Activated CD4-positive, alpha-beta T cell treated with anti-CD3 and anti-CD28 coated beads for 36 hours (primary cell): ENCODE measurements at regions not wholly inside any gene's neighbourhood (a gene's known extent, or its start where the extent isn't known, plus 50 kb on each side); places are given as distances from the start of the nearest gene placed in this dataset.

Experiments used
- ATAC-seq: fragments of 200-7000 bp; cut with Tn5 transposase; one replicate; pipeline ENCODE4 v1.10.0; 2021; ENCODE audit warnings: mild to moderate bottlenecking, moderate library complexity
- CTCF ChIA-PET: fragments of 350-600 bp; sonication (Branson Sonifier 250); formaldehyde crosslinking; loops from one replicate; lab custom pipeline; 2021; ENCODE audit warnings: antibody characterized with exemption; lab: Charles Lee
- POLR2A ChIA-PET: fragments of 350-600 bp; sonication (Branson Sonifier 250); formaldehyde crosslinking; loops from one replicate; lab custom pipeline; 2021; ENCODE audit warnings: antibody characterized with exemption, inconsistent platforms; lab: Charles Lee
- DNase-seq: peaks from one replicate; pipeline ENCODE4 v3.0.0-alpha.2; 2020
- H3K27ac Mint-ChIP-seq: one replicate; pipeline ENCODE4 v1.8.0; 2021; ENCODE audit warnings: mixed read lengths
- H3K27me3 Mint-ChIP-seq: one replicate; pipeline ENCODE4 v1.8.0; 2021; ENCODE audit warnings: mixed read lengths
- H3K36me3 Mint-ChIP-seq: one replicate; pipeline ENCODE4 v1.8.0; 2021; ENCODE audit warnings: low read depth, mixed read lengths
- H3K4me1 Mint-ChIP-seq: one replicate; pipeline ENCODE4 v1.8.0; 2021; ENCODE audit warnings: mixed read lengths
- H3K4me3 Mint-ChIP-seq: one replicate; pipeline ENCODE4 v1.8.0; 2021; ENCODE audit warnings: mild to moderate bottlenecking, moderate library complexity, mixed read lengths
- H3K9me3 Mint-ChIP-seq: one replicate; pipeline ENCODE4 v1.8.0; 2021; ENCODE audit warnings: low read depth, mixed read lengths
- intact Hi-C, 2 experiments: fragments of 100-400 bp; cut with DNase I in 1 of 2; cut with micrococcal nuclease in 1 of 2; formaldehyde crosslinking; loops; one replicate each; pipeline versions ENCODE4 v1.14.2 to v1.15.1; 2022 to 2024; cut with DNase I, micrococcal nuclease

GRCh38 chr12:62106547-62107185 lies 153.5 kb upstream of the USP15 start:
- Mint-ChIP-seq H3K4me3 (no peak overlapping the region), H3K36me3 (no peaks in the 10 kb centered on the region), H3K4me1 (no peaks in the 10 kb centered on the region), H3K9me3 (peaks cover 3% of the 10 kb centered on the region), H3K27me3 (peaks cover 9% of the 10 kb centered on the region), H3K27ac (no peak overlapping the region)
- no peak for ATAC-seq
- DNase-seq, result no peak
- intact Hi-C loops, result no loop called here
- ChIA-PET CTCF (interaction anchor here (1.0 kb wide), 1 partner anchor 145 kb away, joined by 3 read pairs; no protein-coding TSS in a partner anchor), POLR2A (no interaction called here)

GRCh38 chr12:62113366-62114011 lies 146.7 kb upstream of the USP15 start:
- ChIA-PET POLR2A (no interaction called here), CTCF (no interaction called here)
- H3K9me3 Mint-ChIP-seq, result peaks cover 7% of the 10 kb centered on the region
- H3K4me3 Mint-ChIP-seq, result no peak overlapping the region
- intact Hi-C loops, result no loop called here
- H3K36me3 Mint-ChIP-seq, result no peaks in the 10 kb centered on the region
- ATAC-seq (no peak), DNase-seq (no peak)
- H3K27ac Mint-ChIP-seq, result no peak overlapping the region
- no peaks in the 10 kb centered on the region for H3K4me1 Mint-ChIP-seq
- H3K27me3 Mint-ChIP-seq, result peaks cover 9% of the 10 kb centered on the region

DNA sequence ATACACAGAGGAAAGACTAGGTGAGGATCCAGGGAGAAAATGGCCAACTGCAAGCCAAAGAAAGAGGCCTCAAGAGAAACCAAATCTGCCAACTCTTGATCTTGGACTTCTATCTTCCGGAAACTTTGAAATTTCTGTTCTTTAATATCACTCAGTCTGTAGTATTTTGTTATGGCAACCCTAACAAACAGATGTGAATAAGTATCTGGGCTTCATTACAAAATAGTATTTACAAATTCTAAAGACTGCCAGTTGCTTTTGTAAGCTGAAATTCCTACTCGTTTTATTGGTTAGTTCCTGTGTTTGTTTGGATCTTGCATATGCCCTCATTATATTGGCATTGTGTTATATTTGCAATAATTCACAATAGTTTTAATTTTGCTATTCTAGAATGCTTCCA lies 143.2 kb upstream of the USP15 start:
- Mint-ChIP-seq H3K36me3 (no peaks in the 10 kb centered on the region), H3K4me1 (no peaks in the 10 kb centered on the region), H3K27me3 (peaks cover 8% of the 10 kb centered on the region), H3K9me3 (peaks cover 3% of the 10 kb centered on the region), H3K4me3 (no peak overlapping the region), H3K27ac (no peak overlapping the region)
- ChIA-PET POLR2A (no interaction called here), CTCF (interaction anchor here (0.9 kb wide), 1 partner anchor 20 kb away, joined by 3 read pairs; no protein-coding TSS in a partner anchor)
- intact Hi-C loops, result no loop called here
- no peak for DNase-seq
- no peak for ATAC-seq

DNA sequence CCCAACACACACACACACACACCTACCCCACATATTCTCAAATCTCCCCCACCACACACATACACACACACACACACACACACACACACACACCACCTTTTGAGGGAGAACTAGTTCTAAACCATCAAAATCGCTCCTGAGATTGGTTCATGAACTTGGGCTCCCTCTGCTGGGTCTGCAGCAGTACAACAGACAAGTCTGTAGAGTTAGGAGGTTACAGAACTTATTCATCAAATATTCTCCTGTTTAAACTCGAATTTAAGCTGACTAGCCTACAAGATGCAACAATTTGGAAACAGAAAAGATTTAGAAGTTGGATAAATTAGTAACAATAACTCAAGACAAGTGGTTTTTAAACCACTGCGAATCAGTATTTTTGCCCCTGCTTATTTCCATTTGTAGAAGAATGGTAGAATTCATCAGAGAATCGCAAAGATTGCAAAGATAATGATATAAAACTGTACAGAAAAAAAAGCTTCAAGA lies 136.4 kb upstream of the USP15 start:
- no peak overlapping the region for H3K27ac Mint-ChIP-seq
- POLR2A ChIA-PET, result interaction anchor here (0.6 kb wide), 1 partner anchor 840 kb away, joined by 3 read pairs; no protein-coding TSS in a partner anchor
- H3K27me3 Mint-ChIP-seq, result peaks cover 10% of the 10 kb centered on the region

GRCh38 chr12:62127516-62127915 lies 132.7 kb upstream of the USP15 start:
- DNase-seq (no peak), ATAC-seq (no peak)
- Mint-ChIP-seq H3K27ac (no peak overlapping the region), H3K4me1 (no peaks in the 10 kb centered on the region), H3K27me3 (peaks cover 9% of the 10 kb centered on the region), H3K9me3 (no peaks in the 10 kb centered on the region), H3K4me3 (no peak overlapping the region), H3K36me3 (no peaks in the 10 kb centered on the region)
- intact Hi-C loops, result no loop called here
- ChIA-PET POLR2A (no interaction called here), CTCF (no interaction called here)

More for the DNA sequence above, 136.4 kb upstream of the USP15 start:
- Mint-ChIP-seq H3K4me3 (no peak overlapping the region), H3K9me3 (no peaks in the 10 kb centered on the region), H3K4me1 (no peaks in the 10 kb centered on the region), H3K36me3 (no peaks in the 10 kb centered on the region)
- intact Hi-C loops, result loop anchor here (2.0 to 5.0 kb wide), 2 partner anchors 69 kb away; a partner anchor contains a TSS
- DNase-seq, result peak; percentile 65
- peak; percentile 83 for ATAC-seq
- CTCF ChIA-PET, result interaction anchor here (0.6 to 2.1 kb wide), 8 partner anchors 10 to 668 kb away, joined by 3 to 5 read pairs (median 3); no protein-coding TSS in a partner anchor

DNA sequence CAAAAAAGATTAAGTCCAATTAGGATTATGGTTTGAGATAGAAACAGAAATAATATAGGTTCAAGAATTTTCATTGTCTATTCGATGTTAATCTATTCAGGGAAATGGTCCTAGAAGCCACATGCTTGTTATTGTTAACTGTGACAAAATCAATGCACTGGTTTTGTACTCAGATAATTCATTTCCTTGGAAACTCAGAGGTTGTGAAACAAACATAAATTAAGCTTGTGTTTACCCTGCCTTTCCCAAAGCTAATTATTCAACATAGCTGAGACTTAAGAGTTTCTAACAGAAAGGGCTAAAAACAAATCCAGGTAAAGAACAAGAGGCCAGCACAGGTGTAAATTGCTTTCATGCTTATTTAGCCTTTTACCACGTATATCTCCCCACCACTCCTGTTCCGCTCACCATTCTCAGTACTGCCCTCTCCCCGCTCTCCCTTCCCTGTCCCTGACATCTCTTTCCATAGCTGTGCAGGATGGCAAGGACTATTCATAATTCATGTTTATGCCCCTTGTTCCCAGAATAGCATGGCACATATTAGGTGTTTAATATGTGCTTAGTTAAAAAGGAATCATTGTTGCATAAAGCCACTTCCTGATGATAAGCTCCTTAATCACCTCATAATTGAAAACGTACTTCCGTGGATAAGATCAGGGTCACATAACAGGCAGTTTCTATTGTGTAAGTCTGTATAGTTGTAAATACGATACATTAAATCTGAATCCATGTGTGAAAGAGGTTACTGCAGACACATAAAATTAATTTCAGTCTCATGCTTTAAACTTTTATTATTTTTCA lies 131.8 kb upstream of the USP15 start:
- Mint-ChIP-seq H3K27me3 (peaks cover 9% of the 10 kb centered on the region), H3K4me3 (no peak overlapping the region), H3K4me1 (no peaks in the 10 kb centered on the region), H3K36me3 (no peaks in the 10 kb centered on the region), H3K9me3 (no peaks in the 10 kb centered on the region), H3K27ac (no peak overlapping the region)
- intact Hi-C loops, result no loop called here
- ATAC-seq (no peak), DNase-seq (no peak)
- POLR2A ChIA-PET, result no interaction called here
- CTCF ChIA-PET, result no interaction called here

- intact Hi-C loops, result no loop called here
- DNase-seq, result no peak
- no peaks in the 10 kb centered on the region for H3K36me3 Mint-ChIP-seq
- ChIA-PET CTCF (no interaction called here), POLR2A (no interaction called here)
- no peak overlapping the region for H3K27ac Mint-ChIP-seq
- H3K9me3 Mint-ChIP-seq, result no peaks in the 10 kb centered on the region
- H3K4me3 Mint-ChIP-seq, result no peak overlapping the region
- H3K4me1 Mint-ChIP-seq, result no peaks in the 10 kb centered on the region
- H3K27me3 Mint-ChIP-seq, result peaks cover 3% of the 10 kb centered on the region
- ATAC-seq, result no peak
Observed at GRCh38 chr12:62129291-62129690, 130.9 kb upstream of the USP15 start.

- H3K4me3 Mint-ChIP-seq, result no peak overlapping the region
- POLR2A ChIA-PET, result no interaction called here
- no peaks in the 10 kb centered on the region for H3K4me1 Mint-ChIP-seq
- peaks cover 3% of the 10 kb centered on the region for H3K27me3 Mint-ChIP-seq
- no peak overlapping the region for H3K27ac Mint-ChIP-seq
- DNase-seq, result no peak
- H3K36me3 Mint-ChIP-seq, result no peaks in the 10 kb centered on the region
- intact Hi-C loops, result no loop called here
- CTCF ChIA-PET, result interaction anchor here (0.7 kb wide), 1 partner anchor 1636 kb away, joined by 3 read pairs; no protein-coding TSS in a partner anchor
- ATAC-seq, result no peak
- H3K9me3 Mint-ChIP-seq, result no peaks in the 10 kb centered on the region
Observed at GRCh38 chr12:62130402-62130801, 129.8 kb upstream of the USP15 start.

DNA sequence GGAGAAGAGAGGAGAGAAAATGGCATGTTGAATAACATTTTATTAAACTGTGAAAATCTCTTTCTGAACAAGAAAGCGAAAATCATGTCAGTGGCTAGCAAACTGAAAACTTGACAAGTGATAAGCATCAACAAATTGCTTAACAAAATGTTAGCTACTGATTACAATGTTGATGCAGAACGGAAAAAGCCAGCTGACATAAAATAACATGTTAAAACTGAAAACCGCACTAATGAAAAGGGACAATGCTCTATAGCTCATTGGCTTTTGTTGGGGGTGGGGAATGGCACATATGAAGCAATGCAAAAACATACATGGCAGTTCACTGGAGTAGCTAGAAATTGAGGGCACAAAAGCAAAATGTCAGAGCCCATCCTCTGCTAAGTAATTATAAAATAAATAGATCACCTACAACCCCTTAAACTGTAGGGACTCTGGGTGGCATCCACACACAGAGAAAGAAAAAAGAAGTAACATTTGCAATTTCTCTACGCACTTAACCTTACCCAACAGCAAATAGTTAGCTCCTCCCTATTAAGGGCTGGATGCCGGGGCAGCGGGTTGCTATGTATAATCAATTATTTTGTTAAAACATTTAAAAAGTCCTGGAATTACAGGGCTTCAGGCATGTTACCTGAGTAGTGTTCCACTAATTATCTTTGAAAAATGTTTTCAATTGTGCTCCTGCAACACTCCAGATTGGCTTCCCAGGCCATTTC lies 129.2 kb upstream of the USP15 start:
- DNase-seq (no peak), ATAC-seq (no peak)
- Mint-ChIP-seq H3K36me3 (no peaks in the 10 kb centered on the region), H3K27ac (no peak overlapping the region), H3K9me3 (no peaks in the 10 kb centered on the region), H3K4me3 (no peak overlapping the region), H3K27me3 (peaks cover 2% of the 10 kb centered on the region), H3K4me1 (no peaks in the 10 kb centered on the region)
- ChIA-PET POLR2A (no interaction called here), CTCF (interaction anchor here (0.7 kb wide), 1 partner anchor 1637 kb away, joined by 3 read pairs; no protein-coding TSS in a partner anchor)
- intact Hi-C loops, result no loop called here

DNA sequence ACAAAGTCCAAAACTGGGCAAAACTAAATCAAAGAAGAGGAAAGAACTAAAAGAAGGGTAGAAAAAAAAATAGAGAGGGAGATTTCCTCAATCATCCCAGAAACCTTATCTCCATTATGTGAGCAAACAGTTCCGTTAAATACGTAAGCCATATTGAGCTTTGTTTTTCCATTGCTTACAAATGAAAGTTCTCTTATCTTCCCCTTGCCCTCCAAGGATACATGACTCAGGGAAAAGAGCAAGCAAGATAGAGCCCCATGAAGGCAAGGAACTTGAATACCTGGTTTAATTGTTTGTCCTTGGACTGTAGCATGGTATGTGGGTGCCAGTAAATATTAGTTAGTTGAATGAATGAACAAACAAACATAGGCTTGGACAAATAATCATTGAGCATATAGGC lies 126.8 kb upstream of the USP15 start:
- Mint-ChIP-seq H3K4me3 (no peak overlapping the region), H3K4me1 (no peaks in the 10 kb centered on the region), H3K27ac (no peak overlapping the region), H3K36me3 (no peaks in the 10 kb centered on the region), H3K9me3 (no peaks in the 10 kb centered on the region), H3K27me3 (no peaks in the 10 kb centered on the region)
- intact Hi-C loops, result no loop called here
- DNase-seq (no peak), ATAC-seq (no peak)
- ChIA-PET POLR2A (no interaction called here), CTCF (interaction anchor here (2.3 kb wide), 1 partner anchor 10 kb away, joined by 5 read pairs; no protein-coding TSS in a partner anchor)
